Uterus (tissue), 3 donors: ENCODE measurements at regions not wholly inside any gene's neighbourhood (a gene's known extent, or its start where the extent isn't known, plus 50 kb on each side); places are given as distances from the start of the nearest gene placed in this dataset.

ENCODE experiments used
- DNase-seq, 2 donors: peaks; one replicate each; pipeline ENCODE4 v3.0.0-alpha.2; 2019 to 2020
- H3K27ac ChIP-seq, 2 donors: fragments of 200-600 bp; sonication (generic); 1 replicate in 1 of 2; 2 replicates in 1 of 2; pipeline ENCODE4 v1.5.1; 2016 to 2018
- H3K27me3 ChIP-seq, 2 donors: fragments of 200-600 bp; sonication (generic); one replicate each; pipeline ENCODE4 v1.5.1; 2018 to 2019; ENCODE audit warnings: control low read depth in 1 of 2
- H3K36me3 ChIP-seq, 2 donors: fragments of 200-600 bp; sonication (generic); one replicate each; pipeline ENCODE4 v1.5.1; 2019; ENCODE audit warnings: control low read depth in 1 of 2
- H3K4me1 ChIP-seq, 2 donors: fragments of 200-600 bp; sonication (generic); one replicate each; pipeline ENCODE4 v1.5.1; 2018 to 2019; ENCODE audit warnings: control low read depth in 1 of 2
- H3K4me3 ChIP-seq, 2 donors: fragments of 200-600 bp; sonication (generic); 1 replicate in 1 of 2; 2 replicates in 1 of 2; pipeline ENCODE4 v1.5.1; 2018 to 2019; ENCODE audit warnings: mild to moderate bottlenecking in 1 of 2
- H3K9me3 ChIP-seq, 2 donors: fragments of 200-600 bp; sonication (generic); one replicate each; pipeline ENCODE4 v1.5.1; 2019; ENCODE audit warnings: control low read depth in 1 of 2
- POLR2A ChIP-seq, 2 donors: fragments of 450-650 bp; IDR thresholded peaks; one replicate each; pipeline ENCODE4 v1.6.1; 2016; ENCODE audit warnings: antibody characterized with exemption in 2 of 2, mild to moderate bottlenecking in 1 of 2, moderate library complexity in 1 of 2
- intact Hi-C: fragments of 100-400 bp; cut with DNase I; formaldehyde crosslinking; loops from one replicate; pipeline ENCODE4 v1.15.1; 2023; ENCODE audit warnings: low total_unique reads
- TF ChIP-seq, protein P1 (sequence below), 4 experiments: fragments of 200-600 bp in 2 of 4; fragments of 450-650 bp in 2 of 4; sonication (generic) in 2 of 4; IDR thresholded peaks; one replicate each; pipeline ENCODE4 v1.5.1; 2016 to 2019; ENCODE audit warnings: antibody characterized with exemption in 4 of 4, mild to moderate bottlenecking in 2 of 4, moderate library complexity in 1 of 4
- donor health status: DM: yes; HTN: yes; CAD: no.

DNA sequence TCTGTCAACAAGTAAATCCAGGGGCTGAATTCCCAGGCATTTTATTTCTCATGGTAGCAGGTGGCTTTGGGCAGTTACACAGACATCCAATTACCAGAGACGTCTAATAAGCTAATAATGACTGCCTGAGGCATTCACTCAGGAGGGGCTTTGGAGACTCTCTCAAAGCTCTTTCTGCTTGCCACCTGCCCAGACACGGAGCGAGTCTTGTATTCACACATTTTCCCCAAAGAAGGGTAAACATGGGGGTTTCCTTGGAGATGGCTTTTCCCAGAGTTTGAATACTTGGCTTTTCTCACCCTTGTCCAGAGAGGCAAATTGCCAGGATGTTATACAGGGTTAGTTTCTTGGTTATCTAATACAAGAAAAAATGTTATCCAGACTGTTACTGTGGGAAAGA is 132.6 kb downstream of the DIPK2A start:
- Histone ChIP-seq H3K4me1 (no peaks in the 10 kb centered on the region), H3K36me3 (no peaks in the 10 kb centered on the region), H3K9me3 (no peaks in the 10 kb centered on the region), H3K27ac (no peak overlapping the region), H3K4me3 (no peak overlapping the region), H3K27me3 (no peaks in the 10 kb centered on the region)
- no peak for TF ChIP-seq POLR2A (IDR thresholded peaks at IDR 0.05)
- TF ChIP-seq, protein P1, sequence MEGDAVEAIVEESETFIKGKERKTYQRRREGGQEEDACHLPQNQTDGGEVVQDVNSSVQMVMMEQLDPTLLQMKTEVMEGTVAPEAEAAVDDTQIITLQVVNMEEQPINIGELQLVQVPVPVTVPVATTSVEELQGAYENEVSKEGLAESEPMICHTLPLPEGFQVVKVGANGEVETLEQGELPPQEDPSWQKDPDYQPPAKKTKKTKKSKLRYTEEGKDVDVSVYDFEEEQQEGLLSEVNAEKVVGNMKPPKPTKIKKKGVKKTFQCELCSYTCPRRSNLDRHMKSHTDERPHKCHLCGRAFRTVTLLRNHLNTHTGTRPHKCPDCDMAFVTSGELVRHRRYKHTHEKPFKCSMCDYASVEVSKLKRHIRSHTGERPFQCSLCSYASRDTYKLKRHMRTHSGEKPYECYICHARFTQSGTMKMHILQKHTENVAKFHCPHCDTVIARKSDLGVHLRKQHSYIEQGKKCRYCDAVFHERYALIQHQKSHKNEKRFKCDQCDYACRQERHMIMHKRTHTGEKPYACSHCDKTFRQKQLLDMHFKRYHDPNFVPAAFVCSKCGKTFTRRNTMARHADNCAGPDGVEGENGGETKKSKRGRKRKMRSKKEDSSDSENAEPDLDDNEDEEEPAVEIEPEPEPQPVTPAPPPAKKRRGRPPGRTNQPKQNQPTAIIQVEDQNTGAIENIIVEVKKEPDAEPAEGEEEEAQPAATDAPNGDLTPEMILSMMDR (IDR thresholded peaks at IDR 0.05) = no peak
- DNase-seq = no peak
- intact Hi-C loops = no loop called here

DNA sequence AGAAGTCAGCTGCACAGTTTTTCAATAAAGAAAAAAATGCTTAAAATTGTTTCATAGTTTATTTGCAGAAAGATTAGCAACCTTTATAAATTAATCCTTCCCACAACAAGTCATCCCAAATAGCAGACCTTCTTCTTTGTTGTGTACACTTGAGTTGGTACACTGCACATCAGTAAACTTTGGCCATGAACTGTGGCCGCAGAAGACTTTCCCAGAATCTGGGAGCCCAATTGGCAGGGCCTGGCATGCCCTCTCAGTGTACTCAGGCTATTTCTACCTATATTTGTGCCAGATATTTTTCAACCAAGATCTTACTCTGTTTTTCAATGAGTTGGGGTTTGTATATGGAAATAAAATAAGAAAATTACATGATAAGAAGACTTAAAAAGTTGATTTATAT is 133.1 kb downstream of the DIPK2A start:
- Histone ChIP-seq H3K9me3 (no peaks in the 10 kb centered on the region), H3K4me1 (no peaks in the 10 kb centered on the region), H3K27ac (no peak overlapping the region), H3K27me3 (no peaks in the 10 kb centered on the region), H3K36me3 (no peaks in the 10 kb centered on the region), H3K4me3 (no peak overlapping the region)
- intact Hi-C loops = no loop called here
- DNase-seq = no peak
- TF ChIP-seq POLR2A (IDR thresholded peaks at IDR 0.05) = no peak
- TF ChIP-seq, protein P1 (IDR thresholded peaks at IDR 0.05) = no peak

DNA sequence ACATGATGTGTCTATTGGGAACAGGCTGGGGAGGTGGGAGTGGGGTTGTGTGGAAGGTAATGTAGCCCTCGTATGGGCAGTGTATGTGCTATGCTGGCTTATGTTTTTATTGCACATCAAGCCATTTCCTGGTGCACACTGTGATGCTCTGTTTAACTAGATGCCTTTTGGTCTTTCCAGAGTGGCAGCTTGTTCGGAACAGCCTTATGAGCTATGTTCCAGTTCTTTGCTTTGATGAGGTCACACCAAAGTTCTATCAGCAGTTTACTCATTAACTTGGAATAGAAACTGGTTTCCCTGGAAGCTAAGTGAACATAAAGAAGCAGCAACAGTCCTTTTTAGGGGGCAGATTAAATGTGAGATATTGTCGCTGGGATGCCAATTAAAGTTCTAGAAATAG is 133.9 kb downstream of the DIPK2A start:
- no peak for DNase-seq
- H3K9me3 ChIP-seq = no peaks in the 10 kb centered on the region
- H3K4me1 ChIP-seq = no peaks in the 10 kb centered on the region
- H3K4me3 ChIP-seq = no peak overlapping the region
- intact Hi-C loops = no loop called here
- no peak overlapping the region for H3K27ac ChIP-seq
- TF ChIP-seq POLR2A (IDR thresholded peaks at IDR 0.05) = no peak
- TF ChIP-seq, protein P1 (IDR thresholded peaks at IDR 0.05) = no peak
- H3K27me3 ChIP-seq = no peaks in the 10 kb centered on the region
- no peaks in the 10 kb centered on the region for H3K36me3 ChIP-seq

DNA sequence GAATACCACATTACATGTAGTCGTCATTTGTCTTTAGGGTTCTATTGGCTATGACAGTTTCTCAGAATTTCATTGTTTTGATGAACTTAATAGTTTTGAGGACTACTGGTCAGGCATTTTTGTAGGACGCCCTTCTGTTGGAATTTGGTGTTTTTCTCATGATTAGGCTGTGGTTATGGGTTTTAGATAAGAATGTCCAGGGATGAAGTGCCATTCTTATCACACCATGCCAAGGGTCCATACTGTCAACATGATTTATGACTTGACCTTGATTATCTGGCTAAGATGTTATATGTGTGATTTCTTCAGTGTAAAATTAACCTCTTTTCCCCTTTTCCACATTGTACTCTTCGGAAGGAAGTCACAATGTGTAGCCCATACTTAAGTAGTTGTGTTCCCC is 135.3 kb downstream of the DIPK2A start:
- Histone ChIP-seq H3K27ac (no peak overlapping the region), H3K27me3 (no peaks in the 10 kb centered on the region), H3K4me3 (no peak overlapping the region), H3K9me3 (no peaks in the 10 kb centered on the region), H3K36me3 (no peaks in the 10 kb centered on the region), H3K4me1 (no peaks in the 10 kb centered on the region)
- no peak for DNase-seq
- TF ChIP-seq, protein P1 (IDR thresholded peaks at IDR 0.05) = no peak
- TF ChIP-seq POLR2A (IDR thresholded peaks at IDR 0.05) = no peak
- intact Hi-C loops = no loop called here

DNA sequence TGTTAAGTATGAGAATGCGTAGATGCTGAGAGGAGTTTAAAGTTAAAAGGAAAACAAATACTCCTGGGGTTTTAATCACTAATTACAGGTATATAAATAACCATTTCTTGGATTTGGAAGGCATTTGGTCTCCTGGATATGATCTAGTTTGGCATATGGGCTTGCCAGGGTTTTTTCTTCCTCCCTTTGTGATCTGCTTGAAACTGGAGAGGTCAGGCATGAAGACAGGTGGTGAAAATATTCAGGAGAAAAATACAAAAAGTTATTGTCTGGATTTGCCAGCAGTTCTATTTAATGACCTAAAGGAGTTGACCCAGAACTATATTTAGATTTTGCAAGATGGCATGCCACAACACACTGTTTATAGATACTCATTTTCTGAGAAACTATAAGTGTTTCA is 136.3 kb downstream of the DIPK2A start:
- H3K27me3 ChIP-seq = no peaks in the 10 kb centered on the region
- H3K27ac ChIP-seq = no peak overlapping the region
- no peaks in the 10 kb centered on the region for H3K36me3 ChIP-seq
- DNase-seq = no peak
- H3K4me1 ChIP-seq = no peaks in the 10 kb centered on the region
- H3K4me3 ChIP-seq = no peak overlapping the region
- H3K9me3 ChIP-seq = no peaks in the 10 kb centered on the region
- TF ChIP-seq, protein P1 (IDR thresholded peaks at IDR 0.05) = no peak
- no peak for TF ChIP-seq POLR2A (IDR thresholded peaks at IDR 0.05)
- intact Hi-C loops = no loop called here
